KMS-11 (cell line): ENCODE measurements at regions not wholly inside any gene's neighbourhood (a gene's known extent, or its start where the extent isn't known, plus 50 kb on each side); places are given as distances from the start of the nearest gene placed in this dataset.

Source experiments
- H2AFZ ChIP-seq: fragments of 200-600 bp; sonication (generic); 2 replicates; pipeline ENCODE4 v1.6.1; 2016; ENCODE audit warnings: antibody characterized with exemption, mixed run types, low read depth
- H3K27ac ChIP-seq: fragments of 200-600 bp; sonication (generic); 2 replicates; pipeline ENCODE4 v1.6.1; 2016; ENCODE audit warnings: mild to moderate bottlenecking, mixed run types
- H3K27me3 ChIP-seq: fragments of 200-600 bp; sonication (generic); 2 replicates; pipeline ENCODE4 v1.6.1; 2017; ENCODE audit warnings: mild to moderate bottlenecking, low read depth, mixed run types, moderate library complexity; ENCODE audit not compliant: insufficient read depth
- H3K36me3 ChIP-seq: fragments of 200-600 bp; sonication (generic); 2 replicates; pipeline ENCODE4 v1.6.1; 2017; ENCODE audit warnings: mild to moderate bottlenecking, mixed run types; ENCODE audit not compliant: insufficient read depth
- H3K4me1 ChIP-seq: fragments of 200-600 bp; sonication (generic); 2 replicates; pipeline ENCODE4 v1.6.1; 2016; ENCODE audit warnings: mild to moderate bottlenecking, low read depth, mixed run types; ENCODE audit not compliant: poor library complexity, severe bottlenecking
- H3K4me2 ChIP-seq: fragments of 200-600 bp; sonication (generic); 2 replicates; pipeline ENCODE4 v1.7.0; 2016; ENCODE audit warnings: mild to moderate bottlenecking, mixed run types
- H3K4me3 ChIP-seq: fragments of 200-600 bp; sonication (generic); IDR thresholded peaks from 2 replicates; pipeline ENCODE4 v1.6.1; 2017; ENCODE audit warnings: low read depth, low read length, mixed read lengths; ENCODE audit not compliant: insufficient read depth
- H3K79me2 ChIP-seq: fragments of 200-600 bp; sonication (generic); 2 replicates; pipeline ENCODE4 v1.6.1; 2016; ENCODE audit warnings: low read depth, mixed run types; ENCODE audit not compliant: insufficient read depth
- H3K9ac ChIP-seq: fragments of 200-600 bp; sonication (generic); 2 replicates; pipeline ENCODE4 v1.6.1; 2016; ENCODE audit warnings: mild to moderate bottlenecking, mixed run types
- H4K20me1 ChIP-seq: fragments of 200-600 bp; sonication (generic); 2 replicates; pipeline ENCODE4 v1.6.1; 2016; ENCODE audit warnings: mild to moderate bottlenecking, mixed run types; ENCODE audit not compliant: insufficient read depth
- TF ChIP-seq, protein P1 (sequence below): fragments of 200-600 bp; sonication (generic); conservative IDR thresholded peaks from 2 replicates; pipeline ENCODE4 v1.6.1; 2017; ENCODE audit warnings: low read depth, mild to moderate bottlenecking, antibody characterized with exemption, low read length, moderate library complexity, mixed read lengths

DNA sequence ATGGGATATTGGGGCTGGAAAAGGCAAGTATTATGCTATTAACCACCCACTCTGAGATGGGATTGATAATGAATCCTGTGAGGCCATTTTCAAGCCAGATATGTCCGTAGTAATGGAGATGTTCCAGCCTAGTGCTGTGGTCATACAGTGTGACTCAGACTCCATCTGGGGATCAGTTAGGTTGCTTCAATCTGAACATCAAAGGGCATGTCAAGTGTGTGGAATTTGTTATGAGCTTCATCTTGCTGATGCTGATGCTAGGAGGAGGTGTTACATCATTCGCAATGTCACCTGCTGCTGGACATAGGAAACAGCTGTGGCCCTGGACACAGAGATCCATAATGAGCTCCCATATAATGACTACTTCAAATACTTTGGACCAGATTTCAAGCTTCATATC is 144.7 kb downstream of the PLCE1 start:
- Histone ChIP-seq H3K27me3 (no peaks in the 10 kb centered on the region), H4K20me1 (no peaks in the 10 kb centered on the region), H2AFZ (no peak overlapping the region), H3K4me2 (no peak overlapping the region), H3K79me2 (no peaks in the 10 kb centered on the region), H3K36me3 (no peaks in the 10 kb centered on the region), H3K27ac (no peak overlapping the region), H3K4me3 (no peak overlapping the region), H3K9ac (no peak overlapping the region), H3K4me1 (no peaks in the 10 kb centered on the region)
- TF ChIP-seq, protein P1, sequence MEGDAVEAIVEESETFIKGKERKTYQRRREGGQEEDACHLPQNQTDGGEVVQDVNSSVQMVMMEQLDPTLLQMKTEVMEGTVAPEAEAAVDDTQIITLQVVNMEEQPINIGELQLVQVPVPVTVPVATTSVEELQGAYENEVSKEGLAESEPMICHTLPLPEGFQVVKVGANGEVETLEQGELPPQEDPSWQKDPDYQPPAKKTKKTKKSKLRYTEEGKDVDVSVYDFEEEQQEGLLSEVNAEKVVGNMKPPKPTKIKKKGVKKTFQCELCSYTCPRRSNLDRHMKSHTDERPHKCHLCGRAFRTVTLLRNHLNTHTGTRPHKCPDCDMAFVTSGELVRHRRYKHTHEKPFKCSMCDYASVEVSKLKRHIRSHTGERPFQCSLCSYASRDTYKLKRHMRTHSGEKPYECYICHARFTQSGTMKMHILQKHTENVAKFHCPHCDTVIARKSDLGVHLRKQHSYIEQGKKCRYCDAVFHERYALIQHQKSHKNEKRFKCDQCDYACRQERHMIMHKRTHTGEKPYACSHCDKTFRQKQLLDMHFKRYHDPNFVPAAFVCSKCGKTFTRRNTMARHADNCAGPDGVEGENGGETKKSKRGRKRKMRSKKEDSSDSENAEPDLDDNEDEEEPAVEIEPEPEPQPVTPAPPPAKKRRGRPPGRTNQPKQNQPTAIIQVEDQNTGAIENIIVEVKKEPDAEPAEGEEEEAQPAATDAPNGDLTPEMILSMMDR = no peak

DNA sequence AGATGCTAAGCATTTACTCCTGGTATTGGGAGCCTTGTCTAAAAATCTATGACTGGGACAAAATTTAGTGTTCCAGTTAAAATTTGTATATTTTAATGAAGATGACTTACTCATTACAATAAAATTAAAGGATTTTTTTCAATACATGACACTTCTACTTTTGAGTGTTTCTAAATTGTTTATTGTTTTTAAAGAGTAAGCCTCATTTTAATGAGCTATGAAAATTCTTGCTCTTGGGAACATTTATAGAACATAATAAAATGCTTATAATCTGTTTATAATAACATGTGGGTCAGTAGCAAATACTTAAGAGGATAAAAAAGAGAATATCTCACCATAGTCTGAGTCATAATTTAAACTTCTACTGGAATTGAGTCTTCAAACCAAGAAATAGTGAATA is 149.5 kb downstream of the PLCE1 start:
- Histone ChIP-seq H3K27me3 (no peaks in the 10 kb centered on the region), H3K79me2 (no peaks in the 10 kb centered on the region), H3K36me3 (no peaks in the 10 kb centered on the region), H3K4me2 (no peak overlapping the region), H3K4me1 (no peaks in the 10 kb centered on the region), H3K9ac (no peak overlapping the region), H3K4me3 (no peak overlapping the region), H3K27ac (no peak overlapping the region), H4K20me1 (no peaks in the 10 kb centered on the region), H2AFZ (no peak overlapping the region)
- TF ChIP-seq, protein P1 = no peak

DNA sequence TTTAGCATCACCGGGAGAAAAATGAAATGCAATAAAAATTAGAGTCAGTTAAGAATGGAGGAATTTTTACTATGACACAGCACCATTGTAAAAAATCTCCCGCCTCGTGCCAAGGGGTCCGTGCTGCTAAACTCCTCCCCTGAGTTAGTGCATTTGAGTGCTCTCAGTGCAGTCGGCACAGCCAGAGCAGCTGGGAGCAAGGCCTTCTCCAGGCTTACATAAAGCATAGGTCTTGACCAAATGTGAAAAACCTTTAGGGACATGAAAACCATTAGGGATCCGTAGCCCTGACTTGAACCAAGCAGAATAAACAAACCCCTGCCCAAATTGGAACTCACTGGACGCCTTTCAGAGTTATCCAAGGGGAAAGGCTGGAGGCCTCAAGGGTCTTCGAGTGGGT is 152.6 kb downstream of the PLCE1 start:
- Histone ChIP-seq H3K27me3 (no peaks in the 10 kb centered on the region), H3K9ac (no peak overlapping the region)

DNA sequence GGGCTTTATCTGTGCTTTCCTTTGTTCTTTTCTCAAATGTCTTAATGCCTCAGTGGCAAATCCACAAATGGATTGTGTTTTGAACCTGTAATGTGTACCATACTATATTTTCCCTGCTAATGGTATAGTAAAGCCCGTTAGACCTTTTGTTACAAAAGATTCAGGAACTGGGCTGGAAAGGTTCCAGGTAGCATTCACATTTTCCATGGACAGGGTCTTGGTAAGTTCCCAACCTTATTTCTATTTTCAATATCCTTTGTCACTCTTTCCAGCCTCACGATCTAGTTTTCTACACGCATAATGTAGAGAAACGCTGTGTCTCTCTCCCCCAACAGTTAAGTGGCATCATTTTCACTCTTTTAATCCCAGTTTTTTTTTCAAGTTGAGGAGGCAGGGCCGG is 153.0 kb downstream of the PLCE1 start:
- H3K9ac ChIP-seq = no peak overlapping the region
- TF ChIP-seq, protein P1 = no peak
- H3K27ac ChIP-seq = no peak overlapping the region
- H3K4me2 ChIP-seq = no peak overlapping the region
- no peak overlapping the region for H3K4me3 ChIP-seq
- H4K20me1 ChIP-seq = no peaks in the 10 kb centered on the region
- H3K36me3 ChIP-seq = no peaks in the 10 kb centered on the region
- H3K27me3 ChIP-seq = no peaks in the 10 kb centered on the region
- no peaks in the 10 kb centered on the region for H3K79me2 ChIP-seq
- H2AFZ ChIP-seq = no peak overlapping the region
- H3K4me1 ChIP-seq = no peaks in the 10 kb centered on the region

More for the DNA sequence above, 152.6 kb downstream of the PLCE1 start:
- no peaks in the 10 kb centered on the region for H3K79me2 ChIP-seq
- no peak overlapping the region for H3K4me3 ChIP-seq
- H3K27ac ChIP-seq = no peak overlapping the region
- no peak overlapping the region for H3K4me2 ChIP-seq
- H4K20me1 ChIP-seq = no peaks in the 10 kb centered on the region
- H3K36me3 ChIP-seq = no peaks in the 10 kb centered on the region
- H3K4me1 ChIP-seq = no peaks in the 10 kb centered on the region
- TF ChIP-seq, protein P1 = no peak
- no peak overlapping the region for H2AFZ ChIP-seq
